ENCODE measurements at regions not wholly inside any gene's neighbourhood (a gene's known extent, or its start where the extent isn't known, plus 50 kb on each side); places are given as distances from the start of the nearest gene placed in this dataset.

GRCh38 chr11:127238321-127238720 is 237.8 kb upstream of the KIRREL3 start:
- DNase-seq (ENCODE audit: low read depth in 3 of 3) = no peak

- no peak for DNase-seq (ENCODE audit: low read depth in 3 of 3)
Measured at GRCh38 chr11:127236776-127237175, 236.2 kb upstream of the KIRREL3 start.

- DNase-seq (ENCODE audit: low read depth in 3 of 3) = no peak
Measured at GRCh38 chr11:127233998-127234397, 233.4 kb upstream of the KIRREL3 start.

GRCh38 chr11:127230392-127230791 is 229.8 kb upstream of the KIRREL3 start:
- DNase-seq (ENCODE audit: low read depth in 3 of 3) = no peak

- DNase-seq (ENCODE audit: low read depth in 3 of 3) = no peak
Measured at GRCh38 chr11:127226949-127227348, 226.4 kb upstream of the KIRREL3 start.

- no peak for DNase-seq (ENCODE audit: low read depth in 3 of 3)
Measured at GRCh38 chr11:127226380-127226779, 225.8 kb upstream of the KIRREL3 start.

DNA sequence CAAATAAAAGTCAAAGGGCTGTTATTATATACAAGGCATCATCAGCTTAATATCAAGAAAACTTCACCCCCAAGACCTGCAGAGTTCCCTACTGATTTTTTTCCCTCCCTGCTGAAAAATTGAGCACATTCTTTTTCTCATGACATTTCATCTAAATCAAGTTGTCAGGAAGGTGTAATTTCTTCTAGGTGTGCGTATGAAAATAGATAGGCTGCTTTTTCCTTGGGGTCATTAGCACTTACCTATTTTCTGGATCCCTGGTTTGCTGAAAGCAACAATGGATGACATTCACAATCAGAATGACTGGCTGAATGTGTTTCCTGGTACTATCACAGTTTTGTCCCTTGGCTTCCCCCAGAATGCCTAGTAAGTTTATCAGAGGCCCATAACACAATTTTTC is 225.0 kb upstream of the KIRREL3 start:
- DNase-seq (ENCODE audit: low read depth in 3 of 3) = no peak

- no peak for DNase-seq (ENCODE audit: low read depth in 3 of 3)
Measured at GRCh38 chr11:127224276-127224675, 223.7 kb upstream of the KIRREL3 start.

DNA sequence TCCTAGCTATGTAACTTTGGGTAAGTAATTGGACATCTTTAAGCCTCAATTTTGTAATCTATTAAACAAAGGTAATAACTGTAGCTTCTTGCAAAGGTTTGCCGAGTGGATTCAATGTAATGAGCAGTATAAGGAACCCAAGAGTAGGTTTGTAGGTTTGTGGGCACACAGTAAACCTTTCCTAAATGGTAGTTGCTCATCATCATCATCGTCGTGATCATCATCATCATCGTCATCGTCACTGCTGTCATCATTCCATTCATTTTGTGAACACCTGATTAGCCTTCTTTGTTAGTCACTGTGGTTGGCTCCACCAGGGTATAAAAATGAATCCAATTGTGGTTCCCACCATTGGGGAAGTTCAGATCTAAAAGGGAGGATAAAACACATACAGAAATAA is 223.1 kb upstream of the KIRREL3 start:
- DNase-seq (ENCODE audit: low read depth in 3 of 3) = no peak

DNA sequence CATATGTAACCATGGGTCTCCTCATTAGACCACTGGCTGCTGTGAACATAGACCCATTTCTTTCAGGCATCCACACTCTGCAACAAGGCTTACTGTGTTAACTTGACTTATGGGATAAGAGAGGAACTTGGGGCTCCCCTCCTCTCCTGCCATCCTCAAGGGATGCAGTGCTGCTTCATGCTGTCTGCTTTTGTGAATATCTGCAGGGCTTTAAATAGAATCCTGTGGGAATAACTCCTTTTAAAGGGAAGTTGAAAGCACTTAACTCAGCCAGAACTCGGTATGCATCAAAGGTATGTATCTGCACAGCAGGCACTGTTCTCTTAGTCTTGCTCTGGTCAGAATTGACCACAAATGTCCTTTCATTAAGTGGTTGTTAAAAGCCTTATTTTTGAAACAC is 222.5 kb upstream of the KIRREL3 start:
- DNase-seq (ENCODE audit: low read depth in 3 of 3) = no peak

DNA sequence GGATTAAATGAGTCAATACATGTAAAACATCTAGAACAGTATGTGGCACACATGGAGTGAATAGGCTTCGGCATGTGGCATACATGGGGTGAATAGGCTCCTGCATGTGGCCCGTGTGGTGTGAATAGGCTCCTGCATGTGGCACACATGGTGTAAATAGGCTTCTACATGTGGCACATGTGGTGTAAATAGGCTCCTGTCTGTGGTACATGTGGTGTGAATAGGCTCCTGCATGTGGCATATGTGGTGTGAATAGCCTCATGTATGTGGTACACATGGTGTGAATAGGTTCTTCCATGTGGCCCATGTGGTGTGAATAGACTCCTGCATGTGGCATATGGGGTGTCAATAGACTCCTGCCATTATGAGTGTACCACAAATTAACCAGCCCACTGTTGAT is 219.1 kb upstream of the KIRREL3 start:
- no peak for DNase-seq (ENCODE audit: low read depth in 3 of 3)

GRCh38 chr11:127218275-127218608 is 217.7 kb upstream of the KIRREL3 start:
- no peak for DNase-seq (ENCODE audit: low read depth in 3 of 3)

GRCh38 chr11:127217452-127218274 is 217.1 kb upstream of the KIRREL3 start:
- DNase-seq (ENCODE audit: low read depth in 3 of 3) = no peak

DNA sequence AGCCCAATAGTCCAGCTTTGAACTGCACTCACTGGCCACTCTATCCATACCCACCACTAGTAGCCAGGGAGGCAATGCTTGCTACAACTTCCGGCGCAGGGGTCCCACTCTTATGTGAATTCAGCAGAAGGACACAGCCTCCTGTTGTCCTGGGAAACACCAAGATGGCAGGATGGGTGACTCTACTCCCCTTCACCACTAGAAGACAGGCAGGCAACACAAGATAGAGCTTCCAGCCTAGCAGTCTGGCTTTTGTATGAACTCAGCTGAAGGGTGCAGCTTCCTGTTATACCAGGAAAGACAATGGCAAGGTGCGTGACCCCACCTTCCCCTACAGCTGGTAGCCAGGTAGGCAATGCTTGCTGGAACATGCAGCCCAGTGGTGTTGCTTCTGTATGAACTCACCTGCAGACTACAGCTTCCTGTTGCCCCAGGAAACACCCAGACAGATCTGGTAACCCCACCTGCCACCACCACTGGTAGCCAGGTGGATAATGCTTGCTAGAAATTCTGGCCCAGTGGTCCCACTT is 205.2 kb upstream of the KIRREL3 start:
- no peak for DNase-seq (ENCODE audit: low read depth in 3 of 3)

DNA sequence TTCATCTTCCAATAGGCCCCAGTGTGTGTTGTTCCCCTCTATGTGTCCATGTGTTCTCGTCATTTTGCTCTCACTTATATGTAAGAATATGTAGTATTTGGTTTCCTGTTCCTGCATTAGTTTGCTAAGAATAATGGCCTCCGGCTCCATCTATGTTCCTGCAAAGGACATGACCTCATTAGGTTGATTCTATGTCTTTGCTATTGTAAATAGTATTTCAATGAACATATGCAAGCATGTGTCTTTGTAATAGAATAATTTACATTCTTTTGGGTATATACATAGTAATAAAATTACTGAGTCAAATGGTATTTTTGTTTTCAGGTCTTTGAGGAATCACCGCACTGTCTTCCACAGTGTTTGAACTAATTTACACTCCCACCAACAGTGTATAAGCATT is 202.9 kb upstream of the KIRREL3 start:
- no peak for DNase-seq (ENCODE audit: low read depth in 3 of 3)

DNA sequence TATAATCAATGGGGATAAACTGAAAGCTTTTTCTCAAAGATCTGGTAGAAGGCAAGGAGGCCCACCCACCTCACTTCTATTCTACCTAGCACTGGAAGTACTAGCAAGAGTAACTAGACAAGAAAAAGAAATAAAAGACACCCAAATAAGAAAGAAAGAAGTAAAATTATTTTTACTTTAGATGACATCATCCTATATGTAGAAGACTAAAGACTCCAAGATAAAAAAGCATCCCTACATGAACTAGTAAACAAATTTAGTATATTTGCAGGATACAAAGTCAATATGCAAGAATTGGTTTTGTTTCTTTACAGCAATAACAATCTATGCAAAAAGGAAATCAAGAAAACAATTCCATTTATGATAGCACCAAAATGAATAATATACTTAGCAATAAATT is 201.5 kb upstream of the KIRREL3 start:
- no peak for DNase-seq (ENCODE audit: low read depth in 3 of 3)

GRCh38 chr11:127199306-127199801 is 198.8 kb upstream of the KIRREL3 start:
- no peak for DNase-seq (ENCODE audit: low read depth in 3 of 3)

DNA sequence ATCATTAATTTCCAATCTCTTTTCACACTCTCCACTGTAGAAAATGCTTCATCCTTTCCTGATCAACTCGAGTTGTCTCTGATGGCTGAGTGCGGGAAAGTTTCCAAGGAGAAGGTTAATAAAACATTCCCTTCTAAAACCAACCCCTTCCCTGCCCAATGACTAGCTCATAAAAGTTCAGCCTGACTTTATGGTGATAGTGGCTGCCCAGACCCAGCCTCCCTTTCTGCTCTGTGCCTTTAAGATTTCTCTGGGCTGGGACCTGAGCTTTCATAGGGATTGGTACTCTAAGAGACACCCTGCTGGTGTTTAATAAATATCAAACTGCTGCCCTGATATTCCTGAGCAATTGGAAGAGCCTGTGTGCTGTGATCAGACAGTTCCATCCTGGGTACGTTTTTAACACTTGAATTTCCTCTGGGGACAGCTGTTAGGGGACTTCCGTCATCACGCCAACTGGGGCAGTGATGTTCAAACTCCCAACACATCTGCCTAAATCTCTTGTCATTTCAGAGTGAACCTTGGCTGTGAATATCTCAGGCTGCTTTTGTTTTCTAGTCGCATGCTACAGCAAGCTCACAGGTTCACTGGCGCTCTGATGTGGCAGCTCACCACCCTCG is 195.0 kb upstream of the KIRREL3 start:
- no peak for DNase-seq (ENCODE audit: low read depth in 3 of 3)

GRCh38 chr11:127194521-127194920 is 194.0 kb upstream of the KIRREL3 start:
- no peak for DNase-seq (ENCODE audit: low read depth in 3 of 3)

GRCh38 chr11:127193950-127194349 is 193.4 kb upstream of the KIRREL3 start:
- DNase-seq (ENCODE audit: low read depth in 3 of 3) = no peak

DNA sequence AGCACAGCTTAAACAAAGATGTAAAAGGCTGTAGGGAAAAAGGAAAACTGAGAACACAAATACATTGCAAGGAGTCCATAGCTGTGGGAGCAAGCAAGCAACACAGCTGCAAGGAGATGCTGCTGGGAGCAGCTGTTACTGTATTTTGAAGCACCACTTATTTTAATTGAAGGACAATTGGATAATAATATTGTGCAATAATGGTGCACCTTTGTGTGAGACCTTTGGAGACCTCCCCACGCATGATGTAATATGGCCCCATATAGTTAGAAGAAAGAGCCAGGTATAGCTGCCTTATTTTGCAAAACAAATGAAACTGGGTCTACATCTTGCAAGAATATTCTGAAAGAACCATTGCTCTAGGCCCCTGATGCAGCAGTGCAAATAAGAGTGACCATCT is 191.1 kb upstream of the KIRREL3 start:
- DNase-seq (ENCODE audit: low read depth in 3 of 3) = no peak

DNA sequence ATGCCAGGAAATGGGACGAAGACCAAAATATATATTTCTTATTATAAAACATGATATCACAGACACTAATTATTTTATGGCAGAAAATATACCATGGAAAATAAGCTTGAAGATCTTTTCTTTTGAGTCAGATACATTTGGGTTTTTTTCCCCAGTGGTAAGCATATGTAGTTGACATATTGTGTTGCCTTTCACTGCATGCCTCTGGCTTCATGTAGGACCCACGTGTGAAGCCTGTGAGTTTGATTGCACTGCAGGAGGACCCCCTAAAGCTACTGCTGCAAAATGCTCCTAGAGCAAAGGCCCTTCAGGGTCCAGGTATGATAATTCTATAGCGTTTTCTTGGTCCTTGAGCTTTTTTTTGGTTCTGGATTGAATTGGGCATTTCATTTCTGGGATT is 190.7 kb upstream of the KIRREL3 start:
- no peak for DNase-seq (ENCODE audit: low read depth in 3 of 3)

DNA sequence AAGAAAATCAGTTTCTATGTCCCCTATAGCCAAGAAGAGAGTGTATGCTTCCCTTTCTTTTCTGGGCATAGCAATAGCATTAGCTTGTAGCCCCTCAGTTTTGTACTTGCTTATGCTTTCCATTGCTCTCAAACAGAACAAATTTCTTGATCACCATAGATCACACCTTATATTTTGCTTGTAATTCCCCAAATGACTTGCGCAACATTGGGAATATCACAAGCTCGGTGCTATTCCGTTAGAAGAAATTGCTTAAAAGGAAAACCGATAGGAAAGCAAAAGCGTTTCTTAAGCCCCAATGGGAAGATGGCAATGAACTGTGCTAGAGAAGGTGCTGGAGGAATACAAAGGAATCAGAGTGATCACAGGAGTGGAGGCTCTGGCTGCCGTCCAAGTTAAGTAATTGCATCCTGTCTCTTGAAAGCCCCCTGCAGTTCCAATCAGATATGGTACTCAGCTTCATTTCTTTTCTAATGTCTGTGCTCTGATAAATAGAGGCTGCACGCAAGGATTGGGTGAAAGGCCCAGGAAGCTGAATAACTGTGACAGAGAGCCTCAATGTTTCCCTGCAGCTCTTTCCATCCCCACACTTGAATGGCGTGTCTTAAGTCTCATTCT is 182.1 kb upstream of the KIRREL3 start:
- no peak for DNase-seq (ENCODE audit: low read depth in 3 of 3)
